Ishikawa (cell line): ENCODE measurements at regions not wholly inside any gene's neighbourhood (a gene's known extent, or its start where the extent isn't known, plus 50 kb on each side); places are given as distances from the start of the nearest gene placed in this dataset.

Experiments
- CEBPB ChIP-seq: IDR thresholded peaks from 2 replicates; pipeline ENCODE4 v1.6.1; 2012
- CREB1 ChIP-seq: IDR thresholded peaks from 2 replicates; pipeline ENCODE4 v1.6.1; 2012; ENCODE audit warnings: low read depth
- EGR1 ChIP-seq: IDR thresholded peaks from 2 replicates; pipeline ENCODE4 v1.6.1; 2012
- EP300 ChIP-seq: IDR thresholded peaks from 2 replicates; pipeline ENCODE4 v1.6.1; 2012; ENCODE audit warnings: borderline replicate concordance
- FOXM1 ChIP-seq: IDR thresholded peaks from 2 replicates; pipeline ENCODE4 v1.6.1; 2012; ENCODE audit warnings: low read depth, borderline replicate concordance
- NFIC ChIP-seq: IDR thresholded peaks from 2 replicates; pipeline ENCODE4 v1.6.1; 2012
- RAD21 ChIP-seq: IDR thresholded peaks from 2 replicates; pipeline ENCODE4 v1.6.1; 2012; ENCODE audit warnings: low read depth
- TAF1 ChIP-seq: IDR thresholded peaks from 2 replicates; pipeline ENCODE4 v1.6.1; 2012; ENCODE audit warnings: low read depth, mild to moderate bottlenecking
- TCF12 ChIP-seq: IDR thresholded peaks from 2 replicates; pipeline ENCODE4 v1.6.1; 2012; ENCODE audit warnings: low read depth
- TEAD4 ChIP-seq: IDR thresholded peaks from 2 replicates; pipeline ENCODE4 v1.6.1; 2012
- YY1 ChIP-seq: IDR thresholded peaks from 2 replicates; pipeline ENCODE4 v1.6.1; 2012; ENCODE audit warnings: low read depth
- ZBTB7A ChIP-seq: IDR thresholded peaks from 2 replicates; pipeline ENCODE4 v1.6.1; 2012; ENCODE audit warnings: low read depth
- TF ChIP-seq, protein P1 (sequence below): IDR thresholded peaks from 2 replicates; pipeline ENCODE4 v1.6.1; 2012; ENCODE audit warnings: low read depth, mild to moderate bottlenecking
- TF ChIP-seq, protein P2 (sequence below): IDR thresholded peaks from 2 replicates; pipeline ENCODE4 v1.6.1; 2012
- TF ChIP-seq, protein P3 (sequence below): IDR thresholded peaks from 2 replicates; pipeline ENCODE4 v1.6.1; 2012

DNA sequence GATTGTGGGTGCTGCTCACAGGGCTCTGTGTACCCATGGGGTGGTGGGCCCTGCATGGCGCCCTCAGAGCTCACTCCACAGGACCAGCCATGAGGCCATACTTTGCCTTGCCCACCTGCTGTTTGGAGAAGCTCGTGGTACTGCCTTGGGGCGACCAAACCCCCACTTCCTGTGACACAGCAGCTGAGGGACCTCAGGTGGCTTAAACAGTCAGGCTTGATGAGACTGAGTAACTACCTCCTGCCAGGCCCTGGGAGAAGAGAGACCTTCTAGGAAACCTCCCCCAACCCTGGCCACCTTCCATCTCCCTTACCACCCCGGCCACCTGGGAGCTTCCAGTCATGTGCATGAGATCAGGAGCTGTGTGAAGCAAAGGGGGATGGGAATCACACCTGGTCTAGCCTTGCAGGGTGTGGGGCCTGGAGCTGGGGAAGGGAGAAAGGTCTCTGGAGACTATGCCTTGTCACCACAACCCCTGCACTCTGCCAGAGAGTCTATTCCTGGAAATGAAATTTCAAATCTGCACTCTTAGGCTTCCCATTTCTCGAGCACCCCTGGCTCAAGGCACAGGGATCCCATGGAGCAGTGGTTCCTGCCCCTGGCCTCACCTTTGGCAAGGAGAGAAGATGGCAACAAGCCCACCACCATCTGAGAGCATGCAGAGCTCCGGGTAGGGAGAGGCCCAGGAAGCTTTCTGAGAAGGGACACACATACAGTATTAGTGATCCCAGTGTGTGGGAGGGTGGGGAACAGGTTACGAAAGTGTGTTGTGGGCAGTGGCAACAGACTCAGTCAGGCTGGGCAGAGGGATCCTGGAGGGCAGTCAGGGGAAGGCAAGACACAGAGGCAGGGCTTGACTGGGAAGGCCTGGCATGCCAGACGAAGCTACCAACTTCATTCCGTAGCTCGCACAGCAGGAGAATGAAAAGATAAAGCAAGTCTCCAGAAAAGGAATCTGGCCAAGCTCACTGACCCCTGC is 125.0 kb downstream of the URI1 start:
- TF ChIP-seq EGR1 (no peak), YY1 (no peak), EP300 (no peak), ZBTB7A (no peak), NFIC (no peak), CREB1 (no peak), TAF1 (no peak), RAD21 (no peak), TCF12 (no peak), TEAD4 (no peak), CEBPB (no peak), FOXM1 (no peak)
- TF ChIP-seq, protein P1, sequence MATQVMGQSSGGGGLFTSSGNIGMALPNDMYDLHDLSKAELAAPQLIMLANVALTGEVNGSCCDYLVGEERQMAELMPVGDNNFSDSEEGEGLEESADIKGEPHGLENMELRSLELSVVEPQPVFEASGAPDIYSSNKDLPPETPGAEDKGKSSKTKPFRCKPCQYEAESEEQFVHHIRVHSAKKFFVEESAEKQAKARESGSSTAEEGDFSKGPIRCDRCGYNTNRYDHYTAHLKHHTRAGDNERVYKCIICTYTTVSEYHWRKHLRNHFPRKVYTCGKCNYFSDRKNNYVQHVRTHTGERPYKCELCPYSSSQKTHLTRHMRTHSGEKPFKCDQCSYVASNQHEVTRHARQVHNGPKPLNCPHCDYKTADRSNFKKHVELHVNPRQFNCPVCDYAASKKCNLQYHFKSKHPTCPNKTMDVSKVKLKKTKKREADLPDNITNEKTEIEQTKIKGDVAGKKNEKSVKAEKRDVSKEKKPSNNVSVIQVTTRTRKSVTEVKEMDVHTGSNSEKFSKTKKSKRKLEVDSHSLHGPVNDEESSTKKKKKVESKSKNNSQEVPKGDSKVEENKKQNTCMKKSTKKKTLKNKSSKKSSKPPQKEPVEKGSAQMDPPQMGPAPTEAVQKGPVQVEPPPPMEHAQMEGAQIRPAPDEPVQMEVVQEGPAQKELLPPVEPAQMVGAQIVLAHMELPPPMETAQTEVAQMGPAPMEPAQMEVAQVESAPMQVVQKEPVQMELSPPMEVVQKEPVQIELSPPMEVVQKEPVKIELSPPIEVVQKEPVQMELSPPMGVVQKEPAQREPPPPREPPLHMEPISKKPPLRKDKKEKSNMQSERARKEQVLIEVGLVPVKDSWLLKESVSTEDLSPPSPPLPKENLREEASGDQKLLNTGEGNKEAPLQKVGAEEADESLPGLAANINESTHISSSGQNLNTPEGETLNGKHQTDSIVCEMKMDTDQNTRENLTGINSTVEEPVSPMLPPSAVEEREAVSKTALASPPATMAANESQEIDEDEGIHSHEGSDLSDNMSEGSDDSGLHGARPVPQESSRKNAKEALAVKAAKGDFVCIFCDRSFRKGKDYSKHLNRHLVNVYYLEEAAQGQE, result no peak
- TF ChIP-seq, protein P2, sequence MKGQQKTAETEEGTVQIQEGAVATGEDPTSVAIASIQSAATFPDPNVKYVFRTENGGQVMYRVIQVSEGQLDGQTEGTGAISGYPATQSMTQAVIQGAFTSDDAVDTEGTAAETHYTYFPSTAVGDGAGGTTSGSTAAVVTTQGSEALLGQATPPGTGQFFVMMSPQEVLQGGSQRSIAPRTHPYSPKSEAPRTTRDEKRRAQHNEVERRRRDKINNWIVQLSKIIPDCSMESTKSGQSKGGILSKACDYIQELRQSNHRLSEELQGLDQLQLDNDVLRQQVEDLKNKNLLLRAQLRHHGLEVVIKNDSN, result no peak
- TF ChIP-seq, protein P3, sequence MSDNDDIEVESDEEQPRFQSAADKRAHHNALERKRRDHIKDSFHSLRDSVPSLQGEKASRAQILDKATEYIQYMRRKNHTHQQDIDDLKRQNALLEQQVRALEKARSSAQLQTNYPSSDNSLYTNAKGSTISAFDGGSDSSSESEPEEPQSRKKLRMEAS, result no peak

DNA sequence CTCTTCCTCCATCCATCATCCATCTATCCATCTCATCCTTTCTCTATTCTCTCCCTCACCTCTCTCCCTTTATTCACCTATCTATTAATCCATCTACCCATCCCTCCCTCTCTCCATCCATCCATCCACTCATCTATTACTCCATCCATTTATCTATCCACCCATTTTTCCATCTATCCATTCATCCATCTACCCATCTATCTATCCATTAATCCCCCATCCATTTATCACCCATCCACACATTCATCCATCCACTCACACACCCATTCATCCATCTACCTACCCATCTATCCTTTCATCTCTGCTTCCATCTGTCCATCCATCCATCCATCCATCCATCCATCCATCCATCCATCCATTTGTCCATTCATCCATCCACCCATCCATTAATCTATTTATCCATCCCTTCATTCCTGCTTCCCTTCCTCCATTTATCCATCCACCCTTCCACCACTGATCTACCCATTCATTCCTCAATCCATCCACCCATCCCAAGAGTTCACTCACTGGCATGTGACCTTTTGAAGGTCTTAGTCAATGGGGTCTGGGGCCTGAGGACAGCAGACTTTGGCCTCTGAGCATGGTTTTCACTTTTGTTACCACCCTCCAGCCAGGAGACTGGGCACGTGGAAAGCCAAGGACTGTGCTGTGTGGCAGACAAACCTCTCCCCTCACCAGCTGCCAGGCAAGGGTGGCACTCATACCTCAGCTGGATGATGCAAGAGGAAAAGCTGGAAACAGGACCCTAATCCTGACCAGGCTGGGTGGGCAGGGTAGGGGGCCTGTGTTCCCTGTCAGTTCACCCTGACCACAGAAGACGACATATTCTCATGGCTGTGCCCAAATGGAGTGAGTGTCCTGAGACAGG is 126.7 kb downstream of the URI1 start:
- no peak for TF ChIP-seq EP300
- TF ChIP-seq TAF1, result no peak
- TF ChIP-seq ZBTB7A, result no peak
- TF ChIP-seq YY1, result no peak
- TF ChIP-seq FOXM1, result no peak
- no peak for TF ChIP-seq CEBPB
- no peak for TF ChIP-seq EGR1
- TF ChIP-seq, protein P3, result no peak
- TF ChIP-seq, protein P1, result no peak
- no peak for TF ChIP-seq RAD21
- TF ChIP-seq TEAD4, result no peak
- no peak for TF ChIP-seq TCF12
- no peak for TF ChIP-seq CREB1
- TF ChIP-seq NFIC, result no peak
- TF ChIP-seq, protein P2, result no peak

DNA sequence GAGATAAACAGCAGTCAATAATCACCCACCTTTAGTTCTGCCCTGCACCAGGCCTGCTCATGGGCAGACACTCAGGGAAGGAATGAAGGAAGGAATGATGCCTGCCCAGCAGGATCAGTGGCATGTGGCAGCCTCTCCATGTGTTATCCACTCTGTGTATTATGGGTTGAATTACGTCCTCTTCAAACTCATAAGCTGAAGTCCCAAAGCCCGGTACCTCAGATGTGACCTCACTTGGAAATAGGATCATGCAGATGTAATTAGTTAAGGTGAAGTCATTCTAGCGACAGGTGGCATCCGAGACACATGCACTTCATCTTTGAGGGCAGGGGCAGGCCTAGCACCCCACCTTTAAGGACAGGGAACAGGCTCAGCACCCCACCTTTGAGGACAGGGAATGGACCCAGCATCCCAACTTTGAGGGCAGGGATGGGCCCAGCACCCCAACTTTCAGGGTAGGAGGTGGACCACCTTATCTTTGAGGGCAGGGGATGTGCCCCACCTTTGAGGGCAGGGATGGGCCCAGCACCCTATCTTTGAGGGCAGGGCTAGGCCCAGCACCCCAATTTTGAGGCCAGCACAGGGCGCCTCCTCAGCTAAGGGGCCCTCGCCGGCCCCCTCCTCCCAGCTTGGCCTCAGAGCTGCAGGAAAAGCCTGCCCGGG is 127.6 kb downstream of the URI1 start:
- TF ChIP-seq YY1, result no peak
- TF ChIP-seq, protein P3, result no peak
- TF ChIP-seq ZBTB7A, result no peak
- TF ChIP-seq FOXM1, result no peak
- no peak for TF ChIP-seq EGR1
- TF ChIP-seq TAF1, result no peak
- TF ChIP-seq TCF12, result no peak
- TF ChIP-seq, protein P1, result no peak
- TF ChIP-seq CEBPB, result no peak
